ENCODE measurements at regions not wholly inside any gene's neighbourhood (a gene's known extent, or its start where the extent isn't known, plus 50 kb on each side); places are given as distances from the start of the nearest gene placed in this dataset.
"Not testable (repeated sequence)": the region's sequence is repeated elsewhere in the genome, so short reads cannot be mapped to it uniquely, and the experiment has no call there.

DNA sequence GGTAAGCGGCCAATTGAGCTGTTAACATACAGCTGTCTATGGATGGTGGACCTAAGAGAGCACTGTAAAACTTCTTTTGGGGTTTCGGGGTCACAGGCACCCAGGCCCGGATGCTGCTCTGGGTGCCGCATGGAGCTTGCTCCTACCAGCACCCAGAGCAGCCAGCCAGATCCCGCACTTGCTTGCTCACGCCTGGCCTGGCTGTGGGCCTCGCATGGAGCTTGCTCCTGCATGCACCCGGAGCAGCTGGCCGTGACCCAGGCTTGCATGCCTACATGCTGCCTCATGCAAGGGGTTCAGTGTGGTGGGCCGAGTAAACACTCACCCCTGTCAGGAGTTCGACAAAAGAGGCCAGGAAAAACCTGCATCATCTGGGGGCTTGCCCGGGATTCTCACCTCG lies 896.9 kb downstream of the SORCS1 start:
- TF ChIP-seq, protein P1, sequence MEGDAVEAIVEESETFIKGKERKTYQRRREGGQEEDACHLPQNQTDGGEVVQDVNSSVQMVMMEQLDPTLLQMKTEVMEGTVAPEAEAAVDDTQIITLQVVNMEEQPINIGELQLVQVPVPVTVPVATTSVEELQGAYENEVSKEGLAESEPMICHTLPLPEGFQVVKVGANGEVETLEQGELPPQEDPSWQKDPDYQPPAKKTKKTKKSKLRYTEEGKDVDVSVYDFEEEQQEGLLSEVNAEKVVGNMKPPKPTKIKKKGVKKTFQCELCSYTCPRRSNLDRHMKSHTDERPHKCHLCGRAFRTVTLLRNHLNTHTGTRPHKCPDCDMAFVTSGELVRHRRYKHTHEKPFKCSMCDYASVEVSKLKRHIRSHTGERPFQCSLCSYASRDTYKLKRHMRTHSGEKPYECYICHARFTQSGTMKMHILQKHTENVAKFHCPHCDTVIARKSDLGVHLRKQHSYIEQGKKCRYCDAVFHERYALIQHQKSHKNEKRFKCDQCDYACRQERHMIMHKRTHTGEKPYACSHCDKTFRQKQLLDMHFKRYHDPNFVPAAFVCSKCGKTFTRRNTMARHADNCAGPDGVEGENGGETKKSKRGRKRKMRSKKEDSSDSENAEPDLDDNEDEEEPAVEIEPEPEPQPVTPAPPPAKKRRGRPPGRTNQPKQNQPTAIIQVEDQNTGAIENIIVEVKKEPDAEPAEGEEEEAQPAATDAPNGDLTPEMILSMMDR (IDR thresholded peaks at IDR 0.05; ENCODE audit: insufficient read depth, low read depth, low read length): no peak
- Histone ChIP-seq H3K4me3 (ENCODE audit: low read depth, low read length) (no peak overlapping the region), H3K27me3 (ENCODE audit: control insufficient read depth, insufficient read depth, low read length) (0 out of 2 replicates have a peak, but pooled peaks cover 1% of the 10 kb centered on the region), H3K36me3 (ENCODE audit: control insufficient read depth, insufficient read depth, low read length) (no peaks in the 10 kb centered on the region)
- ChIA-PET POLR2A (no interaction called here), CTCF (no interaction called here)
- DNase-seq (ENCODE audit: low read depth): no peak

DNA sequence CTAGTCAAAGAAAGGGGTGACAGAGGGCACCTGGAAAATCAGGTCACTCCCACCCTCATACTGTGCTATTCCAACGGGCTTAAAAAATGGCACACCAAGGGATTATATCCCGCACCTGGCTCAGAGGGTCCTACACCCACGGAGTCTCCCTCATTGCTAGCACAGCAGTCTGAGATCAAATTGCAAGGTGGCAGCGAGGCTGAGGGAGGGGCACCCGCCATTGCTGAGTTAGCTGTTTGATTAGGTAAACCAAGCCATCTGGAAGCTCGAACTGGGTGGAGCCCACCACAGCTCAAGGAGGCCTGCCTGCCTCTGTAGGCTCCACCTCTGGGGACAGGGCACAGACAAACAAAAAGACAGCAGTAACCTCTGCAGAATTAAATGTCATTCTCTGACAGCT lies 907.1 kb downstream of the SORCS1 start:
- CTCF ChIA-PET; H3K4me3 ChIP-seq (ENCODE audit: low read depth, low read length); DNase-seq (ENCODE audit: low read depth); POLR2A ChIA-PET; H3K36me3 ChIP-seq (ENCODE audit: control insufficient read depth, insufficient read depth, low read length); H3K27me3 ChIP-seq (ENCODE audit: control insufficient read depth, insufficient read depth, low read length): not testable (repeated sequence)

DNA sequence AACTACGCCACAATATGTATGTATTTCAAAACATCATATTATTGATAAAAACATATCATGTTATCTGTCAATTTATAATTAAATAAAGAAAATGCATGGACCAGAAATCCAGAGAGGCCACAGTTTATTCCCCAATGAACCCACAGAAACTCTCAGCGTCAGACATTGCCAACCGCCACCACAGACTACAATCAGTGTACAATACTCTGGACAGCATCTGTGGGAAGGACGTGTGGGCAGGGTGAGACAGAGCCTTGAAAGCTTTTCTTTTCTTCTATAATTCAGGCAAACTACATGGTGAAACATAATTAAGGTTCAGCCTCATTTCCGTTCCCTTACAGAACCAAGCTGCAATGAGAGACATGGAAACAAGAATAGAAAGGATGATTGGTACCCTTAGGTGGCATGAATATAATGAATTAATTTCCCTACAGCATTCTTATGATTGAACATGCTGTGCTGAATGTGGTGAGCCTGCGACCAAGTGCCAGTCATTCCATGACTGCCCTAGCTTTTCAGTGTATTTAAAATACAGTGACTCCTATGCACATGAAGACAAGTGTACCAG lies 909.3 kb downstream of the SORCS1 start:
- ChIA-PET POLR2A (no interaction called here), CTCF (no interaction called here)
- H3K36me3 ChIP-seq (ENCODE audit: control insufficient read depth, insufficient read depth, low read length): no peaks in the 10 kb centered on the region
- no peaks in the 10 kb centered on the region for H3K27me3 ChIP-seq (ENCODE audit: control insufficient read depth, insufficient read depth, low read length)
- no peak for DNase-seq (ENCODE audit: low read depth)
- H3K4me3 ChIP-seq (ENCODE audit: low read depth, low read length): no peak overlapping the region
- TF ChIP-seq, protein P1 (IDR thresholded peaks at IDR 0.05; ENCODE audit: insufficient read depth, low read depth, low read length): no peak

DNA sequence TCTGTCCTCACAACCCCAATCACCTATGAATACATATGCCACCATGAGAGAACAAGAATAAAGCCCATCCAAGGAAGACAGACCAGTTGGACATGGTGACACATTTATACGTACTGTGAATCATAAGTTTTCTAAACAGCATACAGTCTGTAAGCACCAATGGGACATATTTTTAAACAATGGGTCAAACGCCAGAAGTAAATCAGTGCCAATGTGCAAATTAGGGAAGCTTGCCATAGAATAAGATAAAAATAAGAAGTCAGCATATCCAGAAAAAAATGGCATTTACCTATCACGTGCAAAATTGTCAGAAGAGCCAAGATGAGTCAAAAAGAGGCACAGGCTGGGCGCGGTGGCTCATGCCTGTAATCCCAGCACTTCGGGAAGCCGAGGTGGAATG lies 910.4 kb downstream of the SORCS1 start:
- Histone ChIP-seq H3K4me3 (ENCODE audit: low read depth, low read length) (no peak overlapping the region), H3K27me3 (ENCODE audit: control insufficient read depth, insufficient read depth, low read length) (no peaks in the 10 kb centered on the region), H3K36me3 (ENCODE audit: control insufficient read depth, insufficient read depth, low read length) (no peaks in the 10 kb centered on the region)
- TF ChIP-seq, protein P1 (IDR thresholded peaks at IDR 0.05; ENCODE audit: insufficient read depth, low read depth, low read length): no peak
- ChIA-PET CTCF (interaction anchor here (1.0 kb wide), 1 partner anchor 24 kb away, joined by 3 read pairs; no protein-coding TSS in a partner anchor), POLR2A (no interaction called here)
- DNase-seq (ENCODE audit: low read depth): no peak

DNA sequence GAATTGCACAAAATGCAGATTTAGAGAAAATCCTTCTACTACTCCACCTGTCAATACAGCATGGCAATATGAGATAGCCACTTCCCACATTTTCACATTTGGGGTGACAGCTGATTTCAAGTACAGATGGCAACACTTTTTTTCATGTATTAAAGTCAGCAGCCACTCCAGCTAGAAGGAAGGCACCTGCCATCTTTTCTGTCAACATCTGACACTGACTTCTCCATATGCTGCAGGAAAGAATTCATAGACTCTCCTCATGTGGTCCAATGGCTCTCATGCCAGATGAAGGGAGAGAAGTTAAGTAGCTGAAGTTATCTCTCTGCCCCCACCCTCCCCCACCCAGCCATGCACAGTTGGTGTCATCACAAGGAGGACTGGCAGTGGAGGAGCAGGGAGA lies 912.0 kb downstream of the SORCS1 start:
- TF ChIP-seq, protein P1 (IDR thresholded peaks at IDR 0.05; ENCODE audit: insufficient read depth, low read depth, low read length): no peak
- ChIA-PET CTCF (no interaction called here), POLR2A (no interaction called here)
- DNase-seq (ENCODE audit: low read depth): no peak
- H3K36me3 ChIP-seq (ENCODE audit: control insufficient read depth, insufficient read depth, low read length): no peaks in the 10 kb centered on the region
- no peaks in the 10 kb centered on the region for H3K27me3 ChIP-seq (ENCODE audit: control insufficient read depth, insufficient read depth, low read length)
- no peak overlapping the region for H3K4me3 ChIP-seq (ENCODE audit: low read depth, low read length)

DNA sequence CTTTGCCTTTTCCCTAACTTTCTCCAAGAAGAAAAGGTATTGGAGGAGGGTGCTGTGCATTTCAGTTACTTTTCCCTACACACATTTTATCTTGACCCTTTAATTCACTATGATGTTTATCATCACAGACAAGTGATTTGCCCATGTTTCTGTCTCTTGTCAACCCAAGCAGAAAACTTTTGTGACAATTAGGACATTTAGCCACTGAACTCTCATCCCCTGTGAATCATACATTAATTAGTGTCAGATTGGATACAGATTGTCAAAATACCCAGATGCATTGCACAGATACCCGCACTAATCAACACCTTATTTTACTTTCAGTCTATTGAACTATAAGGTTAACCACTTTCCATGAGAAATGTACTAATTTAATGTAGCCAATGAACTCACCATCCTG lies 912.9 kb downstream of the SORCS1 start:
- H3K27me3 ChIP-seq (ENCODE audit: control insufficient read depth, insufficient read depth, low read length): no peaks in the 10 kb centered on the region
- no peak overlapping the region for H3K4me3 ChIP-seq (ENCODE audit: low read depth, low read length)
- no peak for DNase-seq (ENCODE audit: low read depth)
- POLR2A ChIA-PET: no interaction called here
- TF ChIP-seq, protein P1 (IDR thresholded peaks at IDR 0.05; ENCODE audit: insufficient read depth, low read depth, low read length): no peak
- H3K36me3 ChIP-seq (ENCODE audit: control insufficient read depth, insufficient read depth, low read length): no peaks in the 10 kb centered on the region
- CTCF ChIA-PET: no interaction called here
